ENCODE measurements at regions not wholly inside any gene's neighbourhood (a gene's known extent, or its start where the extent isn't known, plus 50 kb on each side); places are given as distances from the start of the nearest gene placed in this dataset.

- Histone ChIP-seq H3K4me1 (ENCODE audit: control insufficient read depth in 1 of 2, insufficient read depth in 1 of 2, low read depth in 1 of 2, low read length in 1 of 2) (no peaks in the 10 kb centered on the region), H3K27me3 (no peaks in the 10 kb centered on the region)
These were observed 1126.3 kb upstream of the SORCS1 start for GRCh38 chr10:108290823-108291222.

GRCh38 chr10:108275895-108276685 is 1111.6 kb upstream of the SORCS1 start:
- Histone ChIP-seq H3K4me1 (ENCODE audit: control insufficient read depth in 1 of 2, insufficient read depth in 1 of 2, low read depth in 1 of 2, low read length in 1 of 2) (no peaks in the 10 kb centered on the region), H3K27ac (no peak overlapping the region), H3K9me3 (no peaks in the 10 kb centered on the region), H3K36me3 (no peaks in the 10 kb centered on the region), H3K27me3 (no peaks in the 10 kb centered on the region), H3K4me3 (ENCODE audit: low read depth in 1 of 2, low read length in 1 of 2) (no peak overlapping the region)
- no peak for TF ChIP-seq CTCF (IDR thresholded peaks at IDR 0.05)

More at GRCh38 chr10:108290823-108291222, 1126.3 kb upstream of the SORCS1 start:
- TF ChIP-seq CTCF (IDR thresholded peaks at IDR 0.05): no peak
- H3K4me3 ChIP-seq (ENCODE audit: low read depth in 1 of 2, low read length in 1 of 2): no peak overlapping the region
- no peak overlapping the region for H3K27ac ChIP-seq
- H3K36me3 ChIP-seq: no peaks in the 10 kb centered on the region
- no peaks in the 10 kb centered on the region for H3K9me3 ChIP-seq

GRCh38 chr10:108260383-108260906 is 1095.9 kb upstream of the SORCS1 start:
- no peaks in the 10 kb centered on the region for H3K36me3 ChIP-seq
- TF ChIP-seq CTCF (IDR thresholded peaks at IDR 0.05): no peak
- no peaks in the 10 kb centered on the region for H3K4me1 ChIP-seq (ENCODE audit: control insufficient read depth in 1 of 2, insufficient read depth in 1 of 2, low read depth in 1 of 2, low read length in 1 of 2)
- H3K27ac ChIP-seq: no peak overlapping the region
- H3K9me3 ChIP-seq: no peaks in the 10 kb centered on the region
- no peak overlapping the region for H3K4me3 ChIP-seq (ENCODE audit: low read depth in 1 of 2, low read length in 1 of 2)
- H3K27me3 ChIP-seq: no peaks in the 10 kb centered on the region

- Histone ChIP-seq H3K4me3 (ENCODE audit: low read depth in 1 of 2, low read length in 1 of 2) (no peak overlapping the region), H3K4me1 (ENCODE audit: control insufficient read depth in 1 of 2, insufficient read depth in 1 of 2, low read depth in 1 of 2, low read length in 1 of 2) (no peaks in the 10 kb centered on the region), H3K27ac (no peak overlapping the region), H3K36me3 (no peaks in the 10 kb centered on the region), H3K9me3 (no peaks in the 10 kb centered on the region), H3K27me3 (no peaks in the 10 kb centered on the region)
- no peak for TF ChIP-seq CTCF (IDR thresholded peaks at IDR 0.05)
These were observed 1089.6 kb upstream of the SORCS1 start for GRCh38 chr10:108254089-108254488.

GRCh38 chr10:108252771-108253170 is 1088.3 kb upstream of the SORCS1 start:
- H3K4me3 ChIP-seq (ENCODE audit: low read depth in 1 of 2, low read length in 1 of 2): no peak overlapping the region
- TF ChIP-seq CTCF (IDR thresholded peaks at IDR 0.05): no peak
- no peaks in the 10 kb centered on the region for H3K9me3 ChIP-seq
- H3K27me3 ChIP-seq: no peaks in the 10 kb centered on the region
- H3K27ac ChIP-seq: no peak overlapping the region
- H3K36me3 ChIP-seq: no peaks in the 10 kb centered on the region
- no peaks in the 10 kb centered on the region for H3K4me1 ChIP-seq (ENCODE audit: control insufficient read depth in 1 of 2, insufficient read depth in 1 of 2, low read depth in 1 of 2, low read length in 1 of 2)
